ENCODE measurements at regions not wholly inside any gene's neighbourhood (a gene's known extent, or its start where the extent isn't known, plus 50 kb on each side); places are given as distances from the start of the nearest gene placed in this dataset.

- no peak for TF ChIP-seq CTCF (IDR thresholded peaks at IDR 0.05)
Measured at GRCh38 chr2:71811157-71811556, 336.5 kb downstream of the CYP26B1 start.

GRCh38 chr2:71807581-71808451 lies 339.8 kb downstream of the CYP26B1 start:
- no peak overlapping the region for H3K4me3 ChIP-seq
- TF ChIP-seq CTCF (IDR thresholded peaks at IDR 0.05): no peak
- H3K9me3 ChIP-seq: no peaks in the 10 kb centered on the region
- H3K36me3 ChIP-seq: no peaks in the 10 kb centered on the region
- no peak overlapping the region for H3K27ac ChIP-seq
- ATAC-seq (ENCODE audit: insufficient number of reproducible peaks, low FRiP score, low read depth): no peak
- H3K4me1 ChIP-seq (ENCODE audit: control insufficient read depth in 1 of 2, low read depth in 2 of 2): peaks cover 0 to 3% of the 10 kb centered on the region in 2 donors
- no peaks in the 10 kb centered on the region for H3K27me3 ChIP-seq (replicated peaks; ENCODE audit: insufficient read depth)
- no peak for DNase-seq (ENCODE audit: low spot score)

More at GRCh38 chr2:71811157-71811556, 336.5 kb downstream of the CYP26B1 start:
- ATAC-seq (ENCODE audit: insufficient number of reproducible peaks, low FRiP score, low read depth): no peak
- H3K36me3 ChIP-seq: no peaks in the 10 kb centered on the region
- no peak overlapping the region for H3K4me3 ChIP-seq
- H3K9me3 ChIP-seq: no peaks in the 10 kb centered on the region
- H3K27ac ChIP-seq: no peak overlapping the region
- no peaks in the 10 kb centered on the region for H3K27me3 ChIP-seq (replicated peaks; ENCODE audit: insufficient read depth)
- H3K4me1 ChIP-seq (ENCODE audit: control insufficient read depth in 1 of 2, low read depth in 2 of 2): no peaks in the 10 kb centered on the region
- no peak for DNase-seq (ENCODE audit: low spot score)

- Histone ChIP-seq H3K4me1 (ENCODE audit: control insufficient read depth in 1 of 2, low read depth in 2 of 2) (peaks cover 0 to 11% of the 10 kb centered on the region in 2 donors), H3K36me3 (no peaks in the 10 kb centered on the region), H3K9me3 (no peaks in the 10 kb centered on the region), H3K27me3 (replicated peaks; ENCODE audit: insufficient read depth) (no peaks in the 10 kb centered on the region), H3K4me3 (no peak overlapping the region), H3K27ac (no peak overlapping the region)
- ATAC-seq (ENCODE audit: insufficient number of reproducible peaks, low FRiP score, low read depth) (no peak), DNase-seq (ENCODE audit: low spot score) (no peak)
- TF ChIP-seq CTCF (IDR thresholded peaks at IDR 0.05): no peak
Measured at GRCh38 chr2:71806432-71806831, 341.2 kb downstream of the CYP26B1 start.

- Histone ChIP-seq H3K27ac (no peak overlapping the region), H3K9me3 (no peaks in the 10 kb centered on the region), H3K4me3 (no peak overlapping the region), H3K4me1 (ENCODE audit: control insufficient read depth in 1 of 2, low read depth in 2 of 2) (peaks cover 0 to 11% of the 10 kb centered on the region in 2 donors), H3K36me3 (no peaks in the 10 kb centered on the region), H3K27me3 (replicated peaks; ENCODE audit: insufficient read depth) (no peaks in the 10 kb centered on the region)
- DNase-seq (ENCODE audit: low spot score): no peak
- TF ChIP-seq CTCF (IDR thresholded peaks at IDR 0.05): peak; percentile 14
- no peak for ATAC-seq (ENCODE audit: insufficient number of reproducible peaks, low FRiP score, low read depth)
Measured at GRCh38 chr2:71804281-71804751, 343.3 kb downstream of the CYP26B1 start.

- Histone ChIP-seq H3K9me3 (no peaks in the 10 kb centered on the region), H3K4me1 (ENCODE audit: control insufficient read depth in 1 of 2, low read depth in 2 of 2) (peaks cover 0 to 14% of the 10 kb centered on the region in 2 donors), H3K27me3 (replicated peaks; ENCODE audit: insufficient read depth) (no peaks in the 10 kb centered on the region), H3K4me3 (no peak overlapping the region), H3K36me3 (no peaks in the 10 kb centered on the region), H3K27ac (no peak overlapping the region)
- DNase-seq (ENCODE audit: low spot score) (no peak), ATAC-seq (ENCODE audit: insufficient number of reproducible peaks, low FRiP score, low read depth) (no peak)
- TF ChIP-seq CTCF (IDR thresholded peaks at IDR 0.05): no peak
Measured at GRCh38 chr2:71803398-71803797, 344.3 kb downstream of the CYP26B1 start.

Measured in thoracic aorta (tissue), 2 donors.